ENCODE measurements at regions not wholly inside any gene's neighbourhood (a gene's known extent, or its start where the extent isn't known, plus 50 kb on each side); places are given as distances from the start of the nearest gene placed in this dataset.

DNA sequence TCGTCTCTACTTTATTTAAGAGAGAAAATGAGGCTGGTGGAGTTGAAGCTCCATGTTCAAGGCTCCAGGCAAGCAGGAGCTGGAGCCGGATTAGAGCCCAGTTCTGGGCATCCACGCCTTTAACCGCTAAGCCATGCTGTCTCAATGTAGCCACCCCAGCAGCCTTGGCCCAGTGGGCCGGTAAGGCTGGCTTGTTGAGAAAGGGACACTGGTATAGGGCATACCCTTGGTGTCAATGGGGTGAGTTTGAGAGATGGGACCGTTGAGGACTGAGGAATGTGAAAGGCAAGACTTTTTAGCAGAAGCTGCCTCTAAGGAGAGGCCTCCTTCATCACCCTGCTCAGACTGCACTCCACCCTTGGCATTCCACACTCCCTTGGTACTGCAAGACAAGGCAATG lies 147.4 kb downstream of the CYLD start:
- no peak overlapping the region for H3K14ac ChIP-seq (ENCODE audit: insufficient read length)
- no peak overlapping the region for H2BK20ac ChIP-seq (ENCODE audit: low read length)
- H3K36me3 ChIP-seq (ENCODE audit: control insufficient read depth in 2 of 4, insufficient read depth in 4 of 4, low read length in 3 of 4): no peaks in the 10 kb centered on the region
- peak in 1 of 2 experiments; percentile 27 for DNase-seq (ENCODE audit: low read depth in 1 of 2, low spot score in 2 of 2)
- ChIA-PET CTCF (ENCODE audit: partially characterized antibody) (interaction anchor here (0.6 to 1.4 kb wide), 5 partner anchors 11 to 475 kb away, joined by 3 to 4 read pairs (median 3); no protein-coding TSS in a partner anchor), POLR2A (ENCODE audit: partially characterized antibody) (no interaction called here)
- no peak for FAIRE-seq
- no peaks in the 10 kb centered on the region; a peak in 1 of 7 replicates for H3K27me3 ChIP-seq (replicated peaks in 1 of 4; ENCODE audit: control insufficient read depth in 3 of 4, extremely low read depth in 1 of 4, insufficient read depth in 3 of 4, low read length in 3 of 4)
- H3K4me2 ChIP-seq (ENCODE audit: insufficient read depth in 1 of 2, low read depth in 2 of 2, low read length in 2 of 2): no peak overlapping the region
- TF ChIP-seq POU5F1 (IDR thresholded peaks at IDR 0.05; ENCODE audit: low read depth, low read length) (no peak), KDM4A (IDR thresholded peaks at IDR 0.05; ENCODE audit: low read depth, low read length, severe bottlenecking) (no peak), TEAD4 (IDR thresholded peaks at IDR 0.05; ENCODE audit: low read depth, low read length) (no peak), TAF1 (IDR thresholded peaks at IDR 0.05; ENCODE audit: low read depth, low read length) (no peak), YY1 (IDR thresholded peaks at IDR 0.05; ENCODE audit: low read depth, low read length) (no peak), NANOG (IDR thresholded peaks at IDR 0.05; ENCODE audit: insufficient read depth, low read depth, low read length, poor library complexity, severe bottlenecking) (no peak), CREB1 (IDR thresholded peaks at IDR 0.05) (no peak), SIRT6 (IDR thresholded peaks at IDR 0.05; ENCODE audit: low read length) (no peak), POLR2A (IDR thresholded peaks at IDR 0.05; ENCODE audit: control extremely low read depth in 1 of 2, low read depth in 2 of 2, low read length in 2 of 2) (no peak)
- H3K9ac ChIP-seq (replicated peaks in 1 of 4; ENCODE audit: extremely low read depth in 1 of 4, low read depth in 3 of 4, low read length in 3 of 4): no peak overlapping the region
- H2BK12ac ChIP-seq (ENCODE audit: low read depth, low read length): no peak overlapping the region
- H3K27ac ChIP-seq (ENCODE audit: low read depth, low read length): no peak overlapping the region
- no peak overlapping the region for H2BK5ac ChIP-seq (ENCODE audit: low read depth, low read length)
- H4K8ac ChIP-seq (ENCODE audit: extremely low read depth, insufficient read depth, low read length): no peak overlapping the region
- H2BK15ac ChIP-seq (ENCODE audit: low read length): no peak overlapping the region
- H3K23ac ChIP-seq (ENCODE audit: insufficient read length): no peak overlapping the region
- no peaks in the 10 kb centered on the region for H3K79me2 ChIP-seq (ENCODE audit: control insufficient read depth in 1 of 2, insufficient read depth in 2 of 2, low read length in 2 of 2)
- no peak overlapping the region for H2AK5ac ChIP-seq (ENCODE audit: low read depth, low read length)
- no peak overlapping the region for H3K56ac ChIP-seq (replicated peaks; ENCODE audit: insufficient read length, low read depth, low read length)
- peaks cover 0 to 2% (median under 1%) of the 10 kb centered on the region in 4 experiments; a peak in 2 of 7 replicates for H3K4me1 ChIP-seq (replicated peaks in 1 of 4; ENCODE audit: control insufficient read depth in 3 of 4, insufficient read depth in 4 of 4, low read length in 3 of 4)
- no peaks in the 10 kb centered on the region for H3K79me1 ChIP-seq (ENCODE audit: low read depth, low read length)
- no peak overlapping the region for H4K91ac ChIP-seq (replicated peaks; ENCODE audit: insufficient read length, low read length)
- H3K4ac ChIP-seq (replicated peaks; ENCODE audit: insufficient read length, low read depth, low read length): no peak overlapping the region
- no peak overlapping the region for H2BK120ac ChIP-seq (replicated peaks; ENCODE audit: low read depth, low read length)
- 95% methylated on average over 6 of the region's 6 CpGs; no CpG with 5 or more reads in 1 of the 2 experiments for WGBS, 2 experiments (ENCODE audit: extremely low coverage in 1 of 2, insufficient coverage in 1 of 2, insufficient read length in 1 of 2, insufficient replicate concordance in 2 of 2, low coverage in 1 of 2, low lambda C conversion rate in 2 of 2, missing lambda C conversion rate in 1 of 2)
- H3K4me3 ChIP-seq (ENCODE audit: extremely low read depth in 1 of 4, insufficient read depth in 2 of 4, low read depth in 3 of 4, low read length in 4 of 4): no peak overlapping the region
- H3K9me3 ChIP-seq (ENCODE audit: insufficient read depth in 2 of 2, low read depth in 1 of 2, low read length in 1 of 2): no peaks in the 10 kb centered on the region; a peak in 2 of 4 replicates
- no peak overlapping the region for H4K5ac ChIP-seq (ENCODE audit: insufficient read length, low read depth, low read length)
- H2AFZ ChIP-seq (ENCODE audit: low read length): no peak overlapping the region
- H3K18ac ChIP-seq (ENCODE audit: extremely low read depth, low read length): no peak overlapping the region
- H4K20me1 ChIP-seq (replicated peaks in 1 of 2; ENCODE audit: control insufficient read depth in 1 of 2, insufficient read depth in 2 of 2, low read length in 2 of 2): no peaks in the 10 kb centered on the region
- H3K23me2 ChIP-seq (ENCODE audit: low read depth, low read length): peaks cover 2% of the 10 kb centered on the region; the same call in 1 of the 2 replicates
